GM21717 (cell line): ENCODE measurements at regions not wholly inside any gene's neighbourhood (a gene's known extent, or its start where the extent isn't known, plus 50 kb on each side); places are given as distances from the start of the nearest gene placed in this dataset.
"Not testable (repeated sequence)": the region's sequence is repeated elsewhere in the genome, so short reads cannot be mapped to it uniquely, and the experiment has no call there.

Experiments
- ATAC-seq: cut with Tn5 transposase; IDR thresholded peaks from one replicate; pipeline ENCODE4 v1.9.1; 2021; ENCODE audit warnings: mild to moderate bottlenecking, moderate library complexity; ENCODE audit not compliant: unreplicated experiment

DNA sequence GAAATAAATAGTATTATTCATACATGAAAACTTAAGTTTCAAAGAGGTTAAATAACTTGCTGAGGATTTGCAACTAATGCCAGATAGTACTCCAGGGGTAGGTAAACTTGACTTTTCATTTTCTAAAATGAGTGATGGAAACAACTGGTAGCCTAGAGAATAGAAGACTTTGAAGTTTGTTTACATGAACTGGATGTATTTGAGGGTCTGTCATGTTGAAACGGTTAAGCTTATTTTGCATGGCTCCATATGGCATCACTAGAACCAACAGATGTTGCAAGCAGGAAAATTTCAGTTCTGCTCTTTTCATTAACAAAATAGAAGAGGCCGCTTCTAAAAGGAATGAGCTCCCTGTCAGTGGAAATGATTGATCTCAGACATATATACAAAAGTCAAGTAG, 105.1 kb upstream of the SGCD start:
- no peak for ATAC-seq

DNA sequence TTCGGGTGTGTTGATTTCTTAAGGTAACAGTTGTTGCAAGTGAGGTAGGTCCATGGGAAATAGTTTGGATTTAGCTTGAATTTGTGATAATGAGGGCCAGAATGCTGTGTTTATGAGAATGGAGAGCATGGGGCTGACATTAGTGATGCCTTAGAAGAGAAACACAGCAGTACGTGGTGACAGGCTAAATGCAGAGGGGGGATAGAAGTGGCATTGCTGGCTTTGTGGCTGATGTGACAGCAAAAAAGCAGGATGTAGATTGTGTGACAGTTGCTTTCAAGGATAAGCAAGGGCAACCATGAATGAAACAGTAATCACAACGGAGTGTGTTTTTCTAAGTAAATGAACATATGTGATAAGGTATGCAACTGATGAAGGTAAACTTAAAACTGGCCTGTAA, 103.4 kb upstream of the SGCD start:
- no peak for ATAC-seq

DNA sequence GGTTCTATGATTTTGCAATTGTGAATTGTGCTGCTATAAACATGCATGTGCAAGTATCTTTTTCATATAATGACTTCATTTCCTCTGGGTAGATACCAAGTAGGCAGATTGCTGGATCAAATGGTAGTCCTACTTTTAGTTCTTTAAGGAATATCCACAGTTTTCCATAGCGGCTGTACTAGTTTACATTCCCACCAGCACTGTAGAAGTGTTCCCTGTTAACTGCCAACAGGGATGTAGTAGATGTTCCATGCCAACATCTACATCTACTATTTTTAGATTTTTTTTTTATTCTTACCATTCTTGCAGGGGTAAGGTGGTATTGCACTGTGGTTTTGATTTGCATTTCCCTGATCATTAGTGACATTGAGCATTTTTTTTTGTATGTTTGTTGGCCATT, 100.5 kb upstream of the SGCD start:
- not testable (repeated sequence) for ATAC-seq

DNA sequence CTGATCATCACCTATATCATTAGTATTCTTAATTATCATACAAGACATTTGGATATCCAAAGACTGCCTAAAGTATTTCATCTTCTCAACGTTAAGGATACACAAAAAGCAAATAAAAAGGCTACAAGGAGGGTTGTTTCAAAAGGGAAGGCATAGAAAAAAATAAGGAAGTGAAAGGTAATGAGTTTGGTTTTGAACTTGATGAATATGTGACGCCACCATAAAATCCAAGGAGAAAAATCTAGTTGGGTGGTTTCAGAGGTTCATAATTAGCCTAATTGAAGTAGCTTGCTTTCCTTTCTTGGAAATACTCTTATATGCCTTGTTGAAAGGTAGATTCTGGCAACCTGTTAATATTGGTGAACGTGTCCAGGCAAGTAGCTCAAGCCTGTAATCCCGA, 96.1 kb upstream of the SGCD start:
- no peak for ATAC-seq

DNA sequence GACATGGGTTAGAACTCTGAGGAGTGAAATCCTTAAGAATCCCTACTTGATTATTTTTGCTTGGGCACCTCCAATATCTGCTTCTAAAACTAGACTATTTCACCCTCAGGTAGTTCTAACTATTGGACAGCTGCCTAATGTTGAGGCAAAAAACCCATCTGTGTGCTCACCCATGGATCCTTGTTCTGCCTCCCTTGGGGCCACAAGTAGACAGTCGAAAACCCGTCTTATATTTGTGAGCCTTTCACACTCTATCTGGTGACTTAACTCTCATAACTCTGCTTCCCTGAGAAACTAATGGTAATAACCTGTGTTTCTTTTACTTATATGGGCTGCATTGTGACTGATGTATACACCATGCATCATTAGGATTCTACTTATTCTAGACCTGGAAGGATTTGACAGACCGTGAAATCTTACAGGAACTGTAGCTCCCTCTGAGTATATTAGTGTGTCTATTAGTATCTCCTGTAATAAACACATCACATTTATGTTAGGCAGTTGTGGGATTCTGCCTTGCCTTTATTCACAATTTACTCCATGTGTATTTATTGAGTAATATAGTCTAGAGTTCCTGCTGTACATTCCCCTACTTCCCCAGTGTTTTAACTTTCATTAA, 94.6 kb upstream of the SGCD start:
- ATAC-seq: no peak

DNA sequence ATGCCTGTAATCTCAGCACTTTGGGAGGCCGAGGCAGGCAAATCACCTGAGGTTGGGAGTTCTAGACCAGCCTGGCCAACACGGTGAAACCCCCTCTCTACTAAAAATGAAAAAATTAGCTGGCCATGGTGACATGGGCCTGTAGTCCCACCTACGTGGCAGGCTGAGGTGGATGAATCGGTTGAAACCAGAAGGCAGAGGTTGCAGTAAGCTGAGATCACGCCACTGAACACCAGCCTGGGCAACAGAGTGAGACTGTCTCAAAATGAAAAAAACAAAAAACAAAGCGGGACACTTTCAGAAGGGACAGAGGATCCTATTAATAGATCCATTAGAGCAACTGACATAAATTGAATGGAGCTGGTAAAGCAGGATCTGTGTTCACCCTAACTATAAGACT, 89.6 kb upstream of the SGCD start:
- no peak for ATAC-seq

DNA sequence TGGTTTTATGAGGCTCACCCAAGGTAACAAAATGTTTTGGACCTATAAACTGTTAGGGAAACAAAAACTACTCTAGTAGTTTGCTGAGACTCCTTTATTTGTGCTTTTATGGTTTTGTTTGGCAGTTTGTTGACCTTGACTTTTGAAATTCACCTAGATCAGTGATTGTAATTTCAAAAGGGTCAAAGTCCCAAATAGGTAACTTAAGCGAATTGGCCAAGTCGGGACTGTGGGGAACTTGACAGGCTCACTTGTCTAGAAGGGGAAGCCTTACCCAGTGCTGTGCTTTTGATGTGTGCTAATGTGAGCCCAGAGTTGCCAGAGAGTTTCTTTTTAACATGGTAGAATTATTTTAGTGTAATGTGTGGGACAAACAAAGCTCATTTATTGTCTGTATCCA, 87.2 kb upstream of the SGCD start:
- no peak for ATAC-seq

DNA sequence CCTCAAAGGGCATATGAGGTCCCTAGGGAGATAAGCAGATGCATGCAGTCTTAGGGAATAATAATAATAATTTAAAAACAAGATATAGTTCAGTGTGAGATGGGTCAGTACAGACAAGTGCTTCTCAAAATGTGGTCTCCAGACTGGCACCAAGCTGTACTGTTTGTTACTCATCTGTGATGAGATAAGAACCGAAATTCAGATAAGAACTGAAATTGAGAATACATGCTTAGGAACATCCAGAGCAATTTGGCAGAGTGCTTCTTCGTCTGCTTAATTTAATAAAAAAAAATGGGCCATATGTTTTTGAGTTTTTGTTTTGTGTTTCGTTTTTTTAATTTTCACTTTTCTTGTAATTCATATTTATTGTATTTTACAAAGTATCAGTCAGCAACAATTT, 86.5 kb upstream of the SGCD start:
- ATAC-seq: no peak

DNA sequence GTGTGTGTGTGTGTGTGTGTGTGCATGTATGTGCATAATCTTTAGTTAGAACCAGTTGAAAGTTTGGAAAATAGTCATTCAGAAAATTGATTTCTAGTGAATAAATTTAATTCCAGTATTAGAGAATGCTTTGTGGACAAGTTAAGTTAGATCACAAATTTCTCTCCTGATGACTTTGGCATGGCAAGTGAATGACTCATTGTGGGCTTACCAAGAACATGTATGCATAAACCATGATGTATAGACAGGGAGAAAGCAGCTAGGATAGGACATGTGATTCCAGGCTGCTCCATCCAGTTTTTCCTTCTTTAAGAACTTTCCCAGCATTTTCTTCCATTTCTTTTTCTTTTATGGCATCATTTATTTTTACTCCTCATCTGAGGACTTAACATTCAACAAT, 85.7 kb upstream of the SGCD start:
- no peak for ATAC-seq

DNA sequence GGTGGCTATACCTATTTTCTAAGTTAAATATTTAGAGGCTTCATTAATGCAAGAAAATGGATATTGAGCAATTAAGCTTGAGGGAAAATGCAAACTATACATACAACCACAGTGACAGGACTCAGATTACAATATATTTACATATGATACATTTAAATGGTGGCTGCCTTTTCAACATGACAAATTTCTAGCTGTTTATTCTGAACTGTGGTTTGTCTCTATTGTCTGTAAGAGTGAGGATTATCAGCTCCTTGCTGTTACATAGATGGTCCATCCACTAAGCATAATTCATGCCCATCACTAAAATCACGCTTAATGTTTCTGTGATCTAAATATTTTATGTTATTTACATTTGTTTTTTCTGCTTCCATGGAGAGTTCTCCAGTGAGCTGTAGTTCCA, 81.1 kb upstream of the SGCD start:
- no peak for ATAC-seq

DNA sequence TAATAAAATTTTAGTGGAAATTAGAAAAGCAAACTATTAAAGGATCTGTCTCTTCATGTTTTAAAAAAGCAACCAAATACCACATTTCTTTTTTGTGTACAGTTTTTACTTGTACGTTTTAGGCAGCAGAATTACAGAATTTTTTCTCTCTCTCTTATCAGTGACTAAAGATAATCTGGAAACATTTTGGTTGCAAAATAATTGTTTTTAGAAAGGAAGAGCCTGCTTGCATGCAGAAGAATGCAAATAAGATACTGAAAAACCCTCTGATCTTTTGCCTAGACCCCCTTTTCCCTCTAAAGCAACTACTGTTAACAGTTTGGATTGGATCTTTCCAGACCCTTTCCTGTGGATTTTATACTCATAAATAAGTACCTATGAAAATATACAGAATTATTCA, 75.9 kb upstream of the SGCD start:
- no peak for ATAC-seq

DNA sequence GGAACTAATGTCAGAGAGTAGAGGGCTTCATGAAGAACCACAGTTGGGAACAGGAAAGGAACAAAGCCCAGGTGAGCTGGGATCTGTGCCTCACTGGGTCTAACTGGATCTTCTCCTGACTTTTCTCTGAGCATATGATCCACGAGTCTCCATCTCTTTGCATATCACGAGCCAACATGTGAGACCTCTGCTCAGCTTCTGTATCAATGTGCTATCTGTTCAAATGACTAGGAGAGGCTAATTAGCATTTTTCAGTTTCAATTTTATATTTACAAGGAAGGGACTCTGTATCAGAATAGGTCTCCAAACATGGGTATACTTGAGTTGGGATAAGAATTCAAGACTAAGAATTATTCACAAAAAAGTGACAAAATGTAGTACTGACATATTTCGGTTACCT, 73.8 kb upstream of the SGCD start:
- ATAC-seq: no peak

DNA sequence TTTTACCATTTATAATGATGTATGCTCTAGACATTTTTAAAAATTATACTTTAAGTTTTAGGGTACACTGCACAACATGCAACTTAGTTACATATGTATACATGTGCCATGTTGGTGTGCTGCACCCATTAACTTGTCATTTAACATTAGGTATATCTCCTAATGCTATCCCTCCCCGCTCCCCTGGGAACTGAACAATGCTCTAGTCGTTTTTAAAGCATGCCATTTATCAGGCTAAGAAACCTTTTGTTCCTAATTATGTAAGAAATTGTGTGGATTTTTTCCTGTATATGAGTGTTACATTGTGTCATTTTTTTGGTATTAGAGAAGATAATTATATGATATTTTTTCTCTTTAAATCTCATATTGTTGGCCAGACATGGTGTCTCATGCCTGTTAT, 72.8 kb upstream of the SGCD start:
- no peak for ATAC-seq

DNA sequence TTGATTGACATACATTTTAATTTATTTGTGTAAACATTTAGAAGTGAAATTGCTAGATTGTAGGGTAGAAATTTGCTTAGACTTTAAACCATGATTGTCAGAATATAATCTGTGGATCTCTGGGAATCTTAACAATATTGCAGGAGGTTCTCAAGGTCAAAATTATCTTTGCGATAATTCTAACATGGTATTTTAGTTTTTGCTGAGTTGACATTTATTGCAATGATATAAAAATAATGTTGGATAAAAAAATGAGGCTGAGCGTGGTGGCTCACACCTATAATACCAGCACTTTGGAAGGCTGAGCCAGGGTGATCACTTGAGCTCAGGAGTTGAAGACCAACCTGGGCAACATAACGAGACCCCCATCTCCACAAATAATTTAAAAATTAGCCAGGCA, 70.3 kb upstream of the SGCD start:
- no peak for ATAC-seq

DNA sequence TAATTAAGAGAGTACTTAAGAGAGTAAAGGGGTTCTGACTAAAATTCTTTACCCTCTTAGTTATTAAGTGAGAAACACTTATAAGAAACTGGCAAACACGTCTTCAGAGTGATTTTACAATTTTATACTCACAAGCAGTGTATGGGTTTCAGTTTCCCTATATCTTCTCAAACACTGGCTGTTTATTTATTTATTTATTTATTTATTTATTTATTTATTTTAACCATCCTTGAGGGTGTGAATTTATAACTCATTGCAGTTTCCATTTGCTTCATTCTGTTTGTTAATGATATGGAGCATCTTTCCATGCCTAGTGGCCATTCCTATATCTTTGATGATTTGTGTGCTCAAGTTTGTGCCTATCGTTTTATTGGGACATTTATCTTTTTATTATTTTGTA, 68.0 kb upstream of the SGCD start:
- no peak for ATAC-seq

DNA sequence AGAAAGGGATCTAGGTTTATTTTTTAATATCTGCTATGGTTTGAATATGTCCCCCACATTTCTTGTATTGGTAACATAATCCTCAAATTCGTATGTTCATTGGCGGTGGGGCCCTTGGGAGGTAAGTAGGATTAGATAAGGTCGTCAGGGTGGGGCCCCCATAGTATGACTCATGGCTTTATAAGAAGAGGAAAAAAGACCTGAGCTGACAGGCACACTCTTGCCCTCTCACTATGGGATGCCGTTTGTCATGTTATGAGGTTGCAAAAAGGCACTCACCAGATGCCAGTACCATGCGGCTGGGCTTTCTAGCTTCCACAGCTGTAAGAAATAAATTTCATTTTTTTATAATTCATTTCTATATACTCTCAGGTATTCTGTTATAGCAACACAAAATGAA, 67.3 kb upstream of the SGCD start:
- ATAC-seq: no peak

DNA sequence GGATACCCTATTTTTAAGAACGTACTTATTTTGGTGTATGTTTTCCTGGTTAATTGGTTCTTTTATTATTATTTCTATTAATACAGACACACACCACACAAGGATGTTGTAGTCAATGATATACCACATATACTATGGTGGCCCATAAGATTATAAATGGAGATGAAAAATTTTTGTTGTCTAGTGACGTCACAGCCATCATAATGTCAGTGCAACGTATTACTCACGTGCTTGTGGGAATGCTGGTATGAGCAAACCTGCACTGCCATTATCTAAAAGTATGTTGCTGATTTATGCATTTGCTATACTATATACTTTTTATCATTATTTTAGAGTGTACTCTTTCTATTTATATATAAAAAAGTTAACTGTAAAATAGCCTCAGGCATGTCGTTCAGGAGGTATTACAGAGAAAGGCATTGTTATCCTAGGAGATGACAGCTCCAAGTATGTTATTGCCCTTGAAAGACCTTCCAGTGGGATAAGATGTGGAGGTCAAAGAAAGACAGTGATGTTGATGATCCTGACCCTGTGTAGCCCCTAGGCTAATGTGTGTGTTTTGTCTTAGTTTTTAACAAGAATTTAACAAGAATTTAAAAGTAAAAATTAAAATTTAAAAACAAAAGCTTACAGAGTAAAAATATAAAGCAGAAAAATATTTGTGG, 65.6 kb upstream of the SGCD start:
- no peak for ATAC-seq

DNA sequence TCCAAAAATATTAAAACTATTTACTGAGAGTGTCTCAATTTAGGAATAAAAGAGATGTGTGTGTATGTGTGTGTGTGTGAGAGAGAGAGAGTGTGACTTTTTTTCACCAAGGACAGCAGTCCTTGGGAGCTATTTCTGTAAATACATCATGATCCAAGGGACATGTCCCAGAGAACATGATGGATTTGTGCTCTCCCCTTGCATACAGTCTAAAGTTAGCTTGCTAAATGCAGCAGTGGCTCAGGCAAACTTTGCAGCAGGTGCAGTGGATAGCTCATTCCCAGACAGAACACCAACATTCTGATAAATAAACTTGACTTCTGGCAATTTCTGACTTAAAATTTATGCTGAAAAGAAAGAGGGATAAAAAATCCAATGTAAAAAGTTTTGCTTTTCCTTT, 55.4 kb upstream of the SGCD start:
- ATAC-seq: no peak

DNA sequence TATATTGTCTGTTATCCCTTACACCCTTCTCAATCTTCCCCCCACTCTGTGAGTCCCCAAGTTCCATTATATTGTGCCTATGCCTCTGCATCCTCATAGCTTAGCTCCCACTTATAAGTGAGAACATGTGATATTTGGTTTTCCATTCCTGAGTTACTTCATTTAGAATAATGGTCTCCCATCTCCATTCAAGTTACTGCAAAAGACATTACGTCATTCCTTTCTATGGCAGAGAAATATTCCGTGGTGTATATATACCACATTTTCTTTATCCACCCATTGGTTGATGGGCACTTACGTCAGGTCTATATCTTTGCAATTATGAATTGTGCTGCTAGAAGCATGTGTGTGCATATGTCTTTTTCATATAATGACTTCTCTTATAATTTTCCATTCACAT, 54.8 kb upstream of the SGCD start:
- no peak for ATAC-seq

DNA sequence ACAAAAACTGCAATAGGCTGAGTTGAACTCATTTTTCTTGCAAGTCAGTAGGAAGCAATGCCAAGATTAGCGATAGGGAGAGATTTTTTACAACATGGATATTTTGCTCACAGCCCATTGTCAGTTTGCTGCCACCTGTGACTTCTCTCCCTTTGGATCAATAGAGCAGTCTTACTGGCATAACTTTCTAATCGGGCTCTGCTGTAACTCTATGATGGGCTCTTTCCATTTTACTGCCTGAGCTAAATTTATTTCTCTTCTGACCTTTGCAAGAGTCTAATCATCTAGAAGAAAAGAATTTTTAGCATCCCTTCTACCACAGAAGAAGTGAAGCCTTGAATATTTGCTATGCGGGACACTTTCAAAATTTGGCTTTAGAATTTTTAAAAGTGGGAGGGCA, 53.6 kb upstream of the SGCD start:
- no peak for ATAC-seq

DNA sequence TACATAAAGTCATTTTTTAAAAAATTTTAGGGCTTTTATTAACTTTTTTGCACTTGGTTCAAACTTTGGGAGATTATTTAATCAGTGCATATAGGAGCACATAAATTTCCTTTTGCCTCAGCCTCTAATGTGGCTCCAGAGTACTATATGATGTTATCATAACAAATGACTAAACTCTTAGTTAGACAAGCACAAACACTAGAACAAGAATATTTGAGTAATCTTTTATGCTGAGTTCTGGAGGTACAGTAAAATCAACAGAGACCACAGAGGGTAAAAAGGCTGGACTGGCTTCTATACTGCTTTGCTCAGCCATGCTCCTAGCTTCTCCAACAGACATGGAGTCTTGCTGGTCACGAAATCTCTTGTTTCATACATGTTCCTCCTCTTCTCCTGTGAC, 52.5 kb upstream of the SGCD start:
- no peak for ATAC-seq
